Calu3 (cell line): ENCODE measurements at regions not wholly inside any gene's neighbourhood (a gene's known extent, or its start where the extent isn't known, plus 50 kb on each side); places are given as distances from the start of the nearest gene placed in this dataset.

Source experiments
- BruUV-seq: library from RNA; stranded (reverse); fragments of 400-500 nt; replicated peaks from 2 replicates; lab custom pipeline; 2021; lab: Mats Ljungman, UMichigan
- CTCF ChIA-PET: fragments of 300-600 bp; sonication (Branson Sonifier 250); formaldehyde crosslinking; loops from one replicate; lab custom pipeline; 2022; ENCODE audit warnings: antibody characterized with exemption; lab: Charles Lee
- DNase-seq: peaks from one replicate; pipeline ENCODE4 v3.0.0; 2022
- H3K27ac Mint-ChIP-seq: one replicate; pipeline ENCODE4 v1.8.0; 2022; ENCODE audit warnings: mixed read lengths; ENCODE audit not compliant: unreplicated experiment
- H3K27me3 Mint-ChIP-seq: one replicate; pipeline ENCODE4 v1.8.0; 2022; ENCODE audit warnings: mixed read lengths; ENCODE audit not compliant: unreplicated experiment
- H3K36me3 Mint-ChIP-seq: one replicate; pipeline ENCODE4 v1.8.0; 2022; ENCODE audit warnings: mild to moderate bottlenecking, moderate library complexity, mixed read lengths; ENCODE audit not compliant: insufficient read depth, unreplicated experiment
- H3K4me1 Mint-ChIP-seq: one replicate; pipeline ENCODE4 v1.8.0; 2022; ENCODE audit warnings: mild to moderate bottlenecking, low read depth, mixed read lengths; ENCODE audit not compliant: unreplicated experiment
- H3K4me3 Mint-ChIP-seq: one replicate; pipeline ENCODE4 v1.8.0; 2022; ENCODE audit warnings: mild to moderate bottlenecking, low read depth, moderate library complexity, mixed read lengths; ENCODE audit not compliant: unreplicated experiment
- H3K9me3 Mint-ChIP-seq: one replicate; pipeline ENCODE4 v1.8.0; 2022; ENCODE audit warnings: low read depth, mixed read lengths; ENCODE audit not compliant: unreplicated experiment
- CTCF ChIP-seq: fragments of 200-600 bp; IDR thresholded peaks from one replicate; pipeline ENCODE4 v1.8.0; 2022; ENCODE audit warnings: antibody characterized with exemption; ENCODE audit not compliant: unreplicated experiment
- intact Hi-C: fragments of 100-400 bp; cut with micrococcal nuclease; formaldehyde crosslinking; loops from one replicate; pipeline ENCODE4 v1.10.0; 2022; ENCODE audit not compliant: unreplicated experiment

GRCh38 chr10:106082865-106083264, 1081.6 kb downstream of the SORCS1 start:
- DNase-seq: no peak
- no peak for TF ChIP-seq CTCF
- intact Hi-C loops: no loop called here
- CTCF ChIA-PET: no interaction called here
- no peak overlapping the region for H3K27ac Mint-ChIP-seq
- no TSS peak for BruUV-seq
- H3K27me3 Mint-ChIP-seq: no peaks in the 10 kb centered on the region
- no peak overlapping the region for H3K4me3 Mint-ChIP-seq
- H3K9me3 Mint-ChIP-seq: peaks cover 4% of the 10 kb centered on the region
- no peaks in the 10 kb centered on the region for H3K36me3 Mint-ChIP-seq
- H3K4me1 Mint-ChIP-seq: no peaks in the 10 kb centered on the region

- Mint-ChIP-seq H3K36me3 (no peaks in the 10 kb centered on the region), H3K4me3 (no peak overlapping the region), H3K9me3 (peaks cover 9% of the 10 kb centered on the region), H3K27me3 (no peaks in the 10 kb centered on the region), H3K4me1 (no peaks in the 10 kb centered on the region), H3K27ac (no peak overlapping the region)
- TF ChIP-seq CTCF: no peak
- CTCF ChIA-PET: no interaction called here
- no TSS peak for BruUV-seq
- DNase-seq: no peak
- intact Hi-C loops: no loop called here
These were observed 1085.5 kb downstream of the SORCS1 start for GRCh38 chr10:106078895-106079576.

- H3K4me3 Mint-ChIP-seq: no peak overlapping the region
- CTCF ChIA-PET: no interaction called here
- H3K36me3 Mint-ChIP-seq: no peaks in the 10 kb centered on the region
- no peak for DNase-seq
- intact Hi-C loops: no loop called here
- no peaks in the 10 kb centered on the region for H3K27me3 Mint-ChIP-seq
- no peak overlapping the region for H3K27ac Mint-ChIP-seq
- no peaks in the 10 kb centered on the region for H3K4me1 Mint-ChIP-seq
- H3K9me3 Mint-ChIP-seq: peaks cover 9% of the 10 kb centered on the region
- TF ChIP-seq CTCF: no peak
- no TSS peak for BruUV-seq
These were observed 1088.0 kb downstream of the SORCS1 start for GRCh38 chr10:106076496-106076895.

GRCh38 chr10:106053061-106053460, 1111.4 kb downstream of the SORCS1 start:
- Mint-ChIP-seq H3K4me1 (no peaks in the 10 kb centered on the region), H3K4me3 (no peak overlapping the region), H3K27ac (no peak overlapping the region), H3K27me3 (no peaks in the 10 kb centered on the region), H3K36me3 (no peaks in the 10 kb centered on the region), H3K9me3 (peaks cover 13% of the 10 kb centered on the region)
- no peak for DNase-seq
- no peak for TF ChIP-seq CTCF
- intact Hi-C loops: no loop called here
- BruUV-seq: no TSS peak
- CTCF ChIA-PET: no interaction called here
